Adrenal gland (tissue), 5 donors: ENCODE measurements at regions not wholly inside any gene's neighbourhood (a gene's known extent, or its start where the extent isn't known, plus 50 kb on each side); places are given as distances from the start of the nearest gene placed in this dataset.

Source experiments
- CTCF ChIP-seq, 6 experiments: fragments of 450-650 bp in 4 of 6; fragments of 200-600 bp in 2 of 6; sonication (generic) in 1 of 6; IDR thresholded peaks; 1 replicate in 5 of 6; 2 replicates in 1 of 6; pipeline versions ENCODE4 v1.5.1 to v1.8.0; 2016 to 2021; ENCODE audit warnings: antibody characterized with exemption in 6 of 6, mild to moderate bottlenecking in 2 of 6, moderate library complexity in 1 of 6
- POLR2A ChIP-seq, 2 donors: fragments of 450-650 bp; IDR thresholded peaks; one replicate each; pipeline ENCODE4 v1.6.1; 2017; ENCODE audit warnings: antibody characterized with exemption in 2 of 2, mild to moderate bottlenecking in 2 of 2, moderate library complexity in 1 of 2
- donor health status: DM: no; HTN: no; CAD: no.

GRCh38 chr2:185939858-185940257 lies 201.3 kb downstream of the FSIP2 start:
- no peak for TF ChIP-seq CTCF (IDR thresholded peaks at IDR 0.05)
- no peak for TF ChIP-seq POLR2A (IDR thresholded peaks at IDR 0.05)
